IMR-90 (cell line): ENCODE measurements at regions not wholly inside any gene's neighbourhood (a gene's known extent, or its start where the extent isn't known, plus 50 kb on each side); places are given as distances from the start of the nearest gene placed in this dataset.

ENCODE experiments used
- ATAC-seq: fragments of 200-7000 bp; cut with Tn5 transposase; 2 replicates; pipeline ENCODE4 v1.9.1; 2020; ENCODE audit warnings: low read depth, mild to moderate bottlenecking, moderate library complexity
- BruUV-seq: library from RNA; stranded (reverse); fragments of 400-500 nt; replicated peaks from 2 replicates; lab custom pipeline; 2021; lab: Mats Ljungman, UMichigan
- CTCF ChIA-PET: fragments of 300-600 bp; formaldehyde crosslinking; extraction: SDS; loops from one replicate; lab custom pipeline; 2021; ENCODE audit warnings: antibody characterized with exemption; lab: Yijun Ruan, JAX
- POLR2A ChIA-PET: fragments of 300-600 bp; sonication (Branson Sonifier 250); formaldehyde crosslinking; loops from one replicate; lab custom pipeline; 2022; ENCODE audit warnings: antibody characterized with exemption; ENCODE audit not compliant: unreplicated experiment; lab: Charles Lee
- DNase-seq: peaks from one replicate; pipeline ENCODE4 v3.0.0; 2013
- H2AFZ ChIP-seq: replicated peaks from 2 replicates; pipeline ENCODE3; 2013; ENCODE audit warnings: low read length, mild to moderate bottlenecking; ENCODE audit not compliant: poor library complexity
- H2AK5ac ChIP-seq: 2 replicates; pipeline ENCODE4 v1.6.1; 2013; ENCODE audit warnings: low read depth, low read length, inconsistent platforms
- H2AK9ac ChIP-seq: replicated peaks from 2 replicates; pipeline ENCODE3; 2013; ENCODE audit warnings: mild to moderate bottlenecking, low read depth, low read length, moderate library complexity; ENCODE audit not compliant: poor library complexity
- H2BK120ac ChIP-seq: 2 replicates; pipeline ENCODE4 v1.6.1; 2013; ENCODE audit warnings: low read depth, low read length, inconsistent platforms
- H2BK15ac ChIP-seq: 3 replicates; pipeline ENCODE4 v1.6.1; 2013; ENCODE audit warnings: low read depth, low read length, inconsistent platforms
- H2BK20ac ChIP-seq: 2 replicates; pipeline ENCODE4 v1.6.1; 2013; ENCODE audit warnings: low read depth, mild to moderate bottlenecking, inconsistent platforms, low read length, moderate library complexity
- H2BK5ac ChIP-seq: 2 replicates; pipeline ENCODE4 v1.6.1; 2013; ENCODE audit warnings: mild to moderate bottlenecking, low read depth, low read length, inconsistent platforms; ENCODE audit not compliant: poor library complexity, severe bottlenecking
- H3K14ac ChIP-seq: replicated peaks from 2 replicates; pipeline ENCODE4 v1.6.1; 2013; ENCODE audit warnings: low read depth, low read length, inconsistent platforms
- H3K18ac ChIP-seq: 2 replicates; pipeline ENCODE4 v1.6.1; 2013; ENCODE audit warnings: low read depth, low read length, control low read depth
- H3K23ac ChIP-seq: 2 replicates; pipeline ENCODE4 v1.6.1; 2013; ENCODE audit warnings: low read depth, low read length, inconsistent platforms
- H3K27ac ChIP-seq: 2 replicates; pipeline ENCODE4 v1.5.1; 2013; ENCODE audit warnings: mild to moderate bottlenecking, control low read depth, low read length; ENCODE audit not compliant: insufficient read depth
- H3K27me3 ChIP-seq: 2 replicates; pipeline ENCODE4 v1.6.1; 2013; ENCODE audit warnings: low read length; ENCODE audit not compliant: control insufficient read depth, insufficient read depth
- H3K36me3 ChIP-seq: 2 replicates; pipeline ENCODE4 v1.6.1; 2013; ENCODE audit warnings: low read length, mixed read lengths; ENCODE audit not compliant: control insufficient read depth, insufficient read depth
- H3K4ac ChIP-seq: 2 replicates; pipeline ENCODE4 v1.6.1; 2013; ENCODE audit warnings: low read depth, low read length, inconsistent platforms
- H3K4me1 ChIP-seq: 2 replicates; pipeline ENCODE4 v1.6.1; 2013; ENCODE audit warnings: low read length, mixed read lengths; ENCODE audit not compliant: control insufficient read depth, insufficient read depth
- H3K4me2 ChIP-seq: 2 replicates; pipeline ENCODE4 v1.6.1; 2013; ENCODE audit warnings: low read depth, mild to moderate bottlenecking, control low read depth, low read length, moderate library complexity
- H3K4me3 ChIP-seq: 2 replicates; pipeline ENCODE4 v1.5.1; 2013; ENCODE audit warnings: low read depth, mild to moderate bottlenecking, control low read depth, low read length, moderate library complexity; ENCODE audit not compliant: insufficient read depth
- H3K56ac ChIP-seq: 2 replicates; pipeline ENCODE4 v1.6.1; 2013; ENCODE audit warnings: low read length, inconsistent platforms; ENCODE audit not compliant: insufficient read depth; ENCODE audit errors: extremely low read depth
- H3K79me1 ChIP-seq, 2 experiments: 2 replicates each; pipeline ENCODE4 v1.6.1; 2013; ENCODE audit warnings: low read length in 2 of 2, inconsistent platforms in 1 of 2, low read depth in 1 of 2
- H3K9ac ChIP-seq: 2 replicates; pipeline ENCODE4 v1.6.1; 2013; ENCODE audit warnings: low read depth, low read length, control low read depth
- H3K9me1 ChIP-seq: 2 replicates; pipeline ENCODE4 v1.6.1; 2013; ENCODE audit warnings: low read length, inconsistent platforms; ENCODE audit not compliant: insufficient read depth
- H3K9me3 ChIP-seq: 2 replicates; pipeline ENCODE4 v1.6.1; 2013; ENCODE audit warnings: low read length; ENCODE audit not compliant: control insufficient read depth, insufficient read depth
- H4K20me1 ChIP-seq: 2 replicates; pipeline ENCODE4 v1.6.1; 2013; ENCODE audit warnings: low read length, inconsistent platforms; ENCODE audit not compliant: insufficient read depth
- H4K5ac ChIP-seq: 2 replicates; pipeline ENCODE4 v1.6.1; 2013; ENCODE audit warnings: mild to moderate bottlenecking, low read depth, low read length, control low read depth
- H4K8ac ChIP-seq, 2 experiments: 2 replicates each; pipeline ENCODE4 v1.6.1; 2013; ENCODE audit warnings: low read depth in 2 of 2, low read length in 2 of 2, control low read depth in 1 of 2, inconsistent platforms in 1 of 2
- H4K91ac ChIP-seq: 2 replicates; pipeline ENCODE4 v1.6.1; 2013; ENCODE audit warnings: low read depth, low read length, inconsistent platforms; ENCODE audit not compliant: insufficient read depth
- CHD1 ChIP-seq: IDR thresholded peaks from 2 replicates; pipeline ENCODE4 v1.6.1; 2012; ENCODE audit warnings: low read depth, low read length, improper control_type of control experiment
- MAFK ChIP-seq: IDR thresholded peaks from 2 replicates; pipeline ENCODE4 v1.6.1; 2012; ENCODE audit warnings: low read depth, low read length, improper control_type of control experiment
- RCOR1 ChIP-seq: IDR thresholded peaks from 2 replicates; pipeline ENCODE4 v1.6.1; 2012; ENCODE audit warnings: mild to moderate bottlenecking, low read length, improper control_type of control experiment; ENCODE audit not compliant: insufficient replicate concordance
- SMC3 ChIP-seq: fragments of 150-350 bp; IDR thresholded peaks from 2 replicates; pipeline ENCODE4 v1.6.1; 2016; ENCODE audit warnings: low read depth, mild to moderate bottlenecking, antibody characterized with exemption, low read length, moderate library complexity
- WGBS, 2 experiments: methylation state at CpG; one replicate each; pipeline versions ENCODE4 v1.1.5 to v1.1.7; 2013; ENCODE audit warnings: missing lambda C conversion rate in 2 of 2; ENCODE audit not compliant: insufficient read length in 1 of 2; ENCODE audit errors: extremely low coverage in 2 of 2; 5-methylcytosine and 5-hydroxymethylcytosine counted together
- dilution Hi-C: fragments of 300-500 bp; cut with HindIII; formaldehyde crosslinking; loops from one replicate; pipeline ENCODE4 v1.14.3; 2018; ENCODE audit warnings: low sequenced_read_pairs; ENCODE audit not compliant: unreplicated experiment
- in situ Hi-C: fragments of 300-500 bp; cut with MboI; formaldehyde crosslinking; loops from 3 replicates; pipeline ENCODE4 v1.14.3; 2019; ENCODE audit warnings: low sequenced_read_pairs, inconsistent platforms, mixed read lengths
- intact Hi-C: fragments of 100-400 bp; cut with micrococcal nuclease; formaldehyde crosslinking; loops from 2 replicates; pipeline ENCODE4 v1.10.0; 2022
- TF ChIP-seq, protein P1 (sequence below): conservative IDR thresholded peaks from 2 replicates; pipeline ENCODE4 v1.5.1; 2012; ENCODE audit warnings: mild to moderate bottlenecking, low read depth, low read length, improper control_type of control experiment
- TF ChIP-seq, protein P2 (sequence below): fragments of 150-350 bp; IDR thresholded peaks from 2 replicates; pipeline ENCODE4 v1.6.1; 2017; ENCODE audit warnings: mild to moderate bottlenecking, antibody characterized with exemption, low read length, low read depth

DNA sequence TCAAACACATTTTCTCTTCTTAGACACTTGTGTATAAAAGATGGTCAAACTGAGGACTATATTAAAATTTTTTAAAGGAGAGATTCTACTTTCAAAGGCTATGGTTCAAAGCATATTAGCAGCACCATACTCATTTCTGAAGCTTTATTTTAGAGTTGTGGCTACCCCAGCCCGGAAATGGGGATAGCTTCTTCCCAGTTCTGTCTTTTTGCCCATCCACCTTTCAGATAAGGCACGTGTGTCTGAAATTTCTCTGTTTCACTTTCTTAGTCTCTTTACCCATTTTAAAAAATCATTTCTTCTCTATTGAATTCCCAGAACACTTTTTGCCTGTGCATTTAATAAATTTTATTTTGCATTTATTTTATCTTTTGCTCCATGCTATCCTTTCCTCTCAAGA, 431.5 kb downstream of the RNF144A start:
- no peak overlapping the region for H3K4ac ChIP-seq
- no peaks in the 10 kb centered on the region for H3K36me3 ChIP-seq
- H3K18ac ChIP-seq: no peak overlapping the region
- H4K5ac ChIP-seq: no peak overlapping the region
- no peak overlapping the region for H2AK5ac ChIP-seq
- no peaks in the 10 kb centered on the region for H3K79me1 ChIP-seq
- no peaks in the 10 kb centered on the region for H3K4me1 ChIP-seq
- ChIA-PET POLR2A (no interaction called here), CTCF (interaction anchor here (0.6 kb wide), 1 partner anchor 159 kb away, joined by 6 read pairs; no protein-coding TSS in a partner anchor)
- no peak overlapping the region for H4K8ac ChIP-seq
- no peak overlapping the region for H4K91ac ChIP-seq
- BruUV-seq: no TSS peak
- no peak overlapping the region for H2AFZ ChIP-seq
- H3K27ac ChIP-seq: no peak overlapping the region
- no peak overlapping the region for H2AK9ac ChIP-seq
- H3K9me1 ChIP-seq: no peaks in the 10 kb centered on the region
- H3K4me3 ChIP-seq: no peak overlapping the region
- H3K9ac ChIP-seq: no peak overlapping the region
- H2BK15ac ChIP-seq: no peak overlapping the region
- H4K20me1 ChIP-seq: no peaks in the 10 kb centered on the region
- H3K27me3 ChIP-seq: no peaks in the 10 kb centered on the region
- no CpG with 5 or more reads among the region's 2 CpGs for WGBS, 2 experiments
- DNase-seq (no peak), ATAC-seq (no peak)
- intact Hi-C loops (no loop called here), in situ Hi-C loops (no loop called here), dilution Hi-C loops (no loop called here)
- no peak overlapping the region for H2BK20ac ChIP-seq
- peaks cover 18% of the 10 kb centered on the region for H3K9me3 ChIP-seq
- no peak overlapping the region for H2BK120ac ChIP-seq
- no peak overlapping the region for H3K56ac ChIP-seq
- no peak overlapping the region for H3K23ac ChIP-seq
- H3K4me2 ChIP-seq: no peak overlapping the region
- TF ChIP-seq, protein P1, sequence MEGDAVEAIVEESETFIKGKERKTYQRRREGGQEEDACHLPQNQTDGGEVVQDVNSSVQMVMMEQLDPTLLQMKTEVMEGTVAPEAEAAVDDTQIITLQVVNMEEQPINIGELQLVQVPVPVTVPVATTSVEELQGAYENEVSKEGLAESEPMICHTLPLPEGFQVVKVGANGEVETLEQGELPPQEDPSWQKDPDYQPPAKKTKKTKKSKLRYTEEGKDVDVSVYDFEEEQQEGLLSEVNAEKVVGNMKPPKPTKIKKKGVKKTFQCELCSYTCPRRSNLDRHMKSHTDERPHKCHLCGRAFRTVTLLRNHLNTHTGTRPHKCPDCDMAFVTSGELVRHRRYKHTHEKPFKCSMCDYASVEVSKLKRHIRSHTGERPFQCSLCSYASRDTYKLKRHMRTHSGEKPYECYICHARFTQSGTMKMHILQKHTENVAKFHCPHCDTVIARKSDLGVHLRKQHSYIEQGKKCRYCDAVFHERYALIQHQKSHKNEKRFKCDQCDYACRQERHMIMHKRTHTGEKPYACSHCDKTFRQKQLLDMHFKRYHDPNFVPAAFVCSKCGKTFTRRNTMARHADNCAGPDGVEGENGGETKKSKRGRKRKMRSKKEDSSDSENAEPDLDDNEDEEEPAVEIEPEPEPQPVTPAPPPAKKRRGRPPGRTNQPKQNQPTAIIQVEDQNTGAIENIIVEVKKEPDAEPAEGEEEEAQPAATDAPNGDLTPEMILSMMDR: no peak
- no peak for TF ChIP-seq SMC3
- TF ChIP-seq CHD1: no peak
- TF ChIP-seq, protein P2, sequence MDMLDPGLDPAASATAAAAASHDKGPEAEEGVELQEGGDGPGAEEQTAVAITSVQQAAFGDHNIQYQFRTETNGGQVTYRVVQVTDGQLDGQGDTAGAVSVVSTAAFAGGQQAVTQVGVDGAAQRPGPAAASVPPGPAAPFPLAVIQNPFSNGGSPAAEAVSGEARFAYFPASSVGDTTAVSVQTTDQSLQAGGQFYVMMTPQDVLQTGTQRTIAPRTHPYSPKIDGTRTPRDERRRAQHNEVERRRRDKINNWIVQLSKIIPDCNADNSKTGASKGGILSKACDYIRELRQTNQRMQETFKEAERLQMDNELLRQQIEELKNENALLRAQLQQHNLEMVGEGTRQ: no peak
- no peak for TF ChIP-seq RCOR1
- no peak for TF ChIP-seq MAFK
- H2BK5ac ChIP-seq: no peak overlapping the region
- no peak overlapping the region for H3K14ac ChIP-seq
